ENCODE measurements at regions not wholly inside any gene's neighbourhood (a gene's known extent, or its start where the extent isn't known, plus 50 kb on each side); places are given as distances from the start of the nearest gene placed in this dataset.
"Not testable (repeated sequence)": the region's sequence is repeated elsewhere in the genome, so short reads cannot be mapped to it uniquely, and the experiment has no call there.

- no peak overlapping the region for H3K4me3 ChIP-seq (ENCODE audit: low read length)
- DNase-seq (ENCODE audit: low read depth, low spot score): no peak
Measured at GRCh38 chr5:56311306-56311905, 78.3 kb upstream of the ANKRD55 start.

- DNase-seq (ENCODE audit: low read depth, low spot score): no peak
- H3K4me3 ChIP-seq (ENCODE audit: low read length): no peak overlapping the region
Measured at GRCh38 chr5:56310711-56311204, 77.6 kb upstream of the ANKRD55 start.

- no peak for DNase-seq (ENCODE audit: low read depth, low spot score)
- H3K4me3 ChIP-seq (ENCODE audit: low read length): no peak overlapping the region
Measured at GRCh38 chr5:56309262-56309826, 76.2 kb upstream of the ANKRD55 start.

GRCh38 chr5:56307714-56308333, 74.7 kb upstream of the ANKRD55 start:
- no peak for DNase-seq (ENCODE audit: low read depth, low spot score)
- no peak overlapping the region for H3K4me3 ChIP-seq (ENCODE audit: low read length)

- no peak for DNase-seq (ENCODE audit: low read depth, low spot score)
- H3K4me3 ChIP-seq (ENCODE audit: low read length): no peak overlapping the region
Measured at GRCh38 chr5:56306433-56307150, 73.5 kb upstream of the ANKRD55 start.

GRCh38 chr5:56305001-56305950, 72.1 kb upstream of the ANKRD55 start:
- no peak for DNase-seq (ENCODE audit: low read depth, low spot score)
- no peak overlapping the region for H3K4me3 ChIP-seq (ENCODE audit: low read length)

GRCh38 chr5:56303511-56303910, 70.4 kb upstream of the ANKRD55 start:
- no peak overlapping the region for H3K4me3 ChIP-seq (ENCODE audit: low read length)
- DNase-seq (ENCODE audit: low read depth, low spot score): no peak

- no peak for DNase-seq (ENCODE audit: low read depth, low spot score)
Measured at GRCh38 chr5:56302027-56302426, 68.9 kb upstream of the ANKRD55 start.

GRCh38 chr5:56301069-56301468, 67.9 kb upstream of the ANKRD55 start:
- H3K4me3 ChIP-seq (ENCODE audit: low read length): no peak overlapping the region
- DNase-seq (ENCODE audit: low read depth, low spot score): no peak

More at GRCh38 chr5:56302027-56302426, 68.9 kb upstream of the ANKRD55 start:
- H3K4me3 ChIP-seq (ENCODE audit: low read length): no peak overlapping the region

- H3K4me3 ChIP-seq (ENCODE audit: low read length): no peak overlapping the region
- DNase-seq (ENCODE audit: low read depth, low spot score): no peak
Measured at GRCh38 chr5:56299212-56299611, 66.1 kb upstream of the ANKRD55 start.

GRCh38 chr5:56298336-56299090, 65.4 kb upstream of the ANKRD55 start:
- no peak overlapping the region for H3K4me3 ChIP-seq (ENCODE audit: low read length)
- no peak for DNase-seq (ENCODE audit: low read depth, low spot score)

GRCh38 chr5:56297851-56298250, 64.7 kb upstream of the ANKRD55 start:
- no peak overlapping the region for H3K4me3 ChIP-seq (ENCODE audit: low read length)
- DNase-seq (ENCODE audit: low read depth, low spot score): no peak

- DNase-seq (ENCODE audit: low read depth, low spot score); H3K4me3 ChIP-seq (ENCODE audit: low read length): not testable (repeated sequence)
Measured at GRCh38 chr5:56295311-56295710, 62.2 kb upstream of the ANKRD55 start.

- no peak for DNase-seq (ENCODE audit: low read depth, low spot score)
- H3K4me3 ChIP-seq (ENCODE audit: low read length): no peak overlapping the region
Measured at GRCh38 chr5:56294354-56294753, 61.2 kb upstream of the ANKRD55 start.

GRCh38 chr5:56292874-56293273, 59.7 kb upstream of the ANKRD55 start:
- H3K4me3 ChIP-seq (ENCODE audit: low read length); DNase-seq (ENCODE audit: low read depth, low spot score): not testable (repeated sequence)

GRCh38 chr5:56291661-56292374, 58.7 kb upstream of the ANKRD55 start:
- DNase-seq (ENCODE audit: low read depth, low spot score): no peak
- no peak overlapping the region for H3K4me3 ChIP-seq (ENCODE audit: low read length)

- no peak for DNase-seq (ENCODE audit: low read depth, low spot score)
- no peak overlapping the region for H3K4me3 ChIP-seq (ENCODE audit: low read length)
Measured at GRCh38 chr5:56291079-56291643, 58.0 kb upstream of the ANKRD55 start.
